Esophagus muscularis mucosa (tissue), 3 donors: ENCODE measurements at regions not wholly inside any gene's neighbourhood (a gene's known extent, or its start where the extent isn't known, plus 50 kb on each side); places are given as distances from the start of the nearest gene placed in this dataset.

Source experiments
- CTCF ChIP-seq, 3 experiments: fragments of 200-600 bp in 2 of 3; fragments of 450-650 bp in 1 of 3; sonication (generic) in 2 of 3; IDR thresholded peaks; one replicate each; pipeline ENCODE4 v1.5.1; 2017 to 2019; ENCODE audit warnings: antibody characterized with exemption in 3 of 3, mild to moderate bottlenecking in 2 of 3, moderate library complexity in 1 of 3
- POLR2A ChIP-seq: fragments of 450-650 bp; IDR thresholded peaks from one replicate; pipeline ENCODE4 v1.6.1; 2017; ENCODE audit warnings: antibody characterized with exemption, moderate library complexity, mild to moderate bottlenecking, low read depth
- POLR2AphosphoS5 ChIP-seq, 2 donors: sonication (generic); formaldehyde crosslinking; IDR thresholded peaks; one replicate each; pipeline ENCODE4 v1.6.1; 2017; ENCODE audit warnings: antibody characterized with exemption in 2 of 2

GRCh38 chr6:44039191-44039719 is 88.0 kb downstream of the MRPL14 start:
- TF ChIP-seq CTCF (IDR thresholded peaks at IDR 0.05) (no peak), POLR2AphosphoS5 (IDR thresholded peaks at IDR 0.05) (no peak), POLR2A (no peak)
